AG10803 (cell line): ENCODE measurements at regions not wholly inside any gene's neighbourhood (a gene's known extent, or its start where the extent isn't known, plus 50 kb on each side); places are given as distances from the start of the nearest gene placed in this dataset.

Source experiments
- DNase-seq: peaks from one replicate; pipeline ENCODE4 v3.0.0; 2010; ENCODE audit warnings: low read depth
- H3K4me3 ChIP-seq: 2 replicates; pipeline ENCODE4 v1.5.1; 2011; ENCODE audit warnings: mild to moderate bottlenecking, low read length, control low read depth
- CTCF ChIP-seq: conservative IDR thresholded peaks from 2 replicates; pipeline ENCODE4 v1.5.1; 2011; ENCODE audit warnings: mild to moderate bottlenecking, low read length, control low read depth, inconsistent platforms

- DNase-seq = no peak
- H3K4me3 ChIP-seq = no peak overlapping the region
- TF ChIP-seq CTCF = no peak
Observed at GRCh38 chr4:59039046-59039445, 1928.9 kb upstream of the IGFBP7 start.

DNA sequence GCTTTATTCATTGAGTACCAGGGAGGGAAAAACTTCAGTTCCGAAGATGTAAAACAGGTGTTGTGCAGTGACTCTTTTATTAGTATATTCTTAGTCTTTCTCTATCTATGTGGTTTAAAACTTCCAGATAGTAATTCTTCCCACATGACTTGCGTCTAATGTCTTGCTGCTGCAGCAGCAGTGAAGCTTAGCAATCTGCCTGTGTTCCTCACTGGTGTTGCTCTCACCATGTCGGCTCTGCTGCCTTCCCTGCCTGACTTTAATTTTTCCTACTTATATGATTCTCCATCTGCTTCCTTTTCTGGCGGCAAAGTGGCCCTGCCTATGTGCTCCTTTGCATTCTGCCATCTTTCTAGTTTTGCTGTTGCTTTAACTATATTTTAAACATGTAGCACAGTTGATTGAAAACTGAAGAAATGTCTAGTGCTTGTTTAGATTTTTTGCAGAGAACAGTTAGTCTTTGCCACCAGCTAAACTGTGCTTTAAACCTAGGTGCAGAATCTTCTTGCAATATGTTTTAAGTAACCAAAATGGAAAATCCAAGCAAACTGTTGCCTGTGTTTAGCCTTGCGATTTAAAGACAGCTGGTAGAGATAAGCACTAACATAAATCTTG is 1934.2 kb upstream of the IGFBP7 start:
- no peak for DNase-seq
- TF ChIP-seq CTCF = no peak

GRCh38 chr4:59054086-59054485 is 1943.9 kb upstream of the IGFBP7 start:
- no peak for TF ChIP-seq CTCF
- no peak for DNase-seq
- no peak overlapping the region for H3K4me3 ChIP-seq

More for the DNA sequence above, 1934.2 kb upstream of the IGFBP7 start:
- H3K4me3 ChIP-seq = no peak overlapping the region

GRCh38 chr4:59057804-59058203 is 1947.6 kb upstream of the IGFBP7 start:
- no peak for TF ChIP-seq CTCF
- DNase-seq = no peak
- no peak overlapping the region for H3K4me3 ChIP-seq

DNA sequence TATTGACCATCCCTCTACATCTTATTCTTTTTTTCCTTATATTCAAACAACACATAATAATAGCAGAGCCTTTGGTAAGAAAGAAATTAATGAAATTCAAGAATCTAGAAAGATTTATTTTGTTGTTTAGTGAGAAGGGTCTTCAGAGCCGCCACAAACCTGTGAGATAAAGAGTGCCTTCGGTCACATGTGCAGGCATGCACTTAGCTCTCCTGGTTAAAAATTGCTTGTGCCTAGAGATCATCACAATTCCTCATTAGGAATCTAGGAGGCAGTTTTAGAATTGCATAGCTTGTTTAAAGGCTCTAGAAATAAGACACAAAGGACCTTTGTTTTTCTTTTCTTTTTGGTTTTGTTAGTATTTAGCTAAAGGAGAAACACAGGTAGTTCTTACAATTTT is 1948.4 kb upstream of the IGFBP7 start:
- no peak overlapping the region for H3K4me3 ChIP-seq
- no peak for TF ChIP-seq CTCF
- no peak for DNase-seq

DNA sequence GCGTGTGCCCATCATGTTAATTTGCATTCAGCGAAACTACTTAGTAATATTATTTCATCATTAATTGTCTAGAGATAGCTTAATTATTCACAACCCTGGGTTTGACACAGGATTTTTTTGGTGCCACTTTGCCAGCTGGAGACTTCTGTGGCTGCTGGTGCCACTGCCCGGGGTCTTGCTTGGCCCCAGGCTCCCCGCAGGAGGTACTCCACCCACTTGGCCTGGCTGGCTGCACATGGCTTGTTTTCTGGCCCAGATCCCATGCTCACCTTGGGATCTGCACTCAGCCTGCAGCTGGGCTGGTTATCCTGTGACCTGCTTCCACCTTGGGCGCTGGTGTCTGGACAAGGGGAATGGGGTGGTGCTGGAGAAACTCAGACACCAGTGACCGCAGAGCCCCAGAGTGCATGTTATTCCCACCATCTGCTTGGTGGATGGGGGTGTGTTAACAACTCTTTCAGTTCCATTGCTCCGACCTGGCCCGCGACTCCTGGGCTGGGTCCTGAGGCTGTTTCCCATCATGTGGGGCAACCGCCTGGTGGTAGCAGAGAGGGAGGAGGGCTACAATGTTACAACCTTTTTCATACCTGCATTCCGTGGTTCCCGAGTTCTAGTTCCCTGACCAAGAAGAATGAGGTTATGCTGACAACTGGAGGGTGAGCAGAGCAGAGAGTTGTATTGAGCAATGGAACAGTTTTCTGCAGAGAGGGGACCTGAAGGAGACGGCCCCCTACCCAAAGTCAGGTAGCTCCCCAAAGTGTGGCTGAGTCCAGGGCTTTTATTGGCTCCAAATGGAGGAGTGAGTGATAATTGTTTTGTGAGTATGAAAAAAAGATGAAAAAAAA is 1950.0 kb upstream of the IGFBP7 start:
- TF ChIP-seq CTCF = no peak
- no peak overlapping the region for H3K4me3 ChIP-seq
- no peak for DNase-seq

DNA sequence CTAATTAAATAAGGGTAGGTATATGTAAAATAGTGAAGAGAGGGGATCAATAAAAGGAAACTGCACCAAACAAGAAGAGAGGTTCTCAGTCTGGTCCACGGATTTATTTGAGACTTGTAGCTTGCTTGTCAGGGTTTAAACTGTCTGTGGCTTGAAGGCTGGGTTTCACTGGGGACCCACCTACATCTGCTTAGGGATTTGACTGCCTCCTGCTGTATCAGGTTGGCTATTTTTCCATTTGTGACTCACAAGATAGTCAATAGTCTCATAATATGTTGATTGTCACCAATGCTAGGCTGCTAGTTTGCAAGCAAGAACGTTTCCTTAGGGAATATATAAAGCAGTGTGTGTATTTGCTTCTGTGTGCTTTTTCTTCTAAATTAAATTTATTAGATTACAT is 1950.7 kb upstream of the IGFBP7 start:
- no peak for DNase-seq
- TF ChIP-seq CTCF = no peak
- no peak overlapping the region for H3K4me3 ChIP-seq
